Ecto neural progenitor cell (in vitro differentiated cells): ENCODE measurements at regions not wholly inside any gene's neighbourhood (a gene's known extent, or its start where the extent isn't known, plus 50 kb on each side); places are given as distances from the start of the nearest gene placed in this dataset.
"Not testable (repeated sequence)": the region's sequence is repeated elsewhere in the genome, so short reads cannot be mapped to it uniquely, and the experiment has no call there.

Experiments used
- DNase-seq: peaks from one replicate; pipeline ENCODE4 v3.0.0-alpha.2; 2018; ENCODE audit warnings: low spot score

DNA sequence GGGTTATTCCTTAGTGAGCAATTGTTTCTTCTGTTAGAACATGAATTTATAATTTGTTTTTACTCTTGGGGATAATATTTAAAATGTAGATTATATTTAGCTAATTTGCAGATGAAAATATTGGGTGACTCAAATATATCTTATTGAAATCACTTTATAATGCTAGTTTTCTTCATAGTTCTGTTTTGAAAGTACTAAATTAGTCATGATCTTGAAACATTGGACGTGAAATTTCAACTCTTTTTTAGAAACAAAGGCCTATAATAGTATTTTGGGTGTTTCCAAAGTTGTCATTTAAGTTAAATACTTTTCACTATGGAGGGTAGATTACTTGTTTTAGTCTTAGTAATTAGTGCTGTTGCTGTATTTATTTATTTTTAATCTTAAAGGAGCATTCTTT is 250.9 kb downstream of the UTRN start:
- DNase-seq: no peak

DNA sequence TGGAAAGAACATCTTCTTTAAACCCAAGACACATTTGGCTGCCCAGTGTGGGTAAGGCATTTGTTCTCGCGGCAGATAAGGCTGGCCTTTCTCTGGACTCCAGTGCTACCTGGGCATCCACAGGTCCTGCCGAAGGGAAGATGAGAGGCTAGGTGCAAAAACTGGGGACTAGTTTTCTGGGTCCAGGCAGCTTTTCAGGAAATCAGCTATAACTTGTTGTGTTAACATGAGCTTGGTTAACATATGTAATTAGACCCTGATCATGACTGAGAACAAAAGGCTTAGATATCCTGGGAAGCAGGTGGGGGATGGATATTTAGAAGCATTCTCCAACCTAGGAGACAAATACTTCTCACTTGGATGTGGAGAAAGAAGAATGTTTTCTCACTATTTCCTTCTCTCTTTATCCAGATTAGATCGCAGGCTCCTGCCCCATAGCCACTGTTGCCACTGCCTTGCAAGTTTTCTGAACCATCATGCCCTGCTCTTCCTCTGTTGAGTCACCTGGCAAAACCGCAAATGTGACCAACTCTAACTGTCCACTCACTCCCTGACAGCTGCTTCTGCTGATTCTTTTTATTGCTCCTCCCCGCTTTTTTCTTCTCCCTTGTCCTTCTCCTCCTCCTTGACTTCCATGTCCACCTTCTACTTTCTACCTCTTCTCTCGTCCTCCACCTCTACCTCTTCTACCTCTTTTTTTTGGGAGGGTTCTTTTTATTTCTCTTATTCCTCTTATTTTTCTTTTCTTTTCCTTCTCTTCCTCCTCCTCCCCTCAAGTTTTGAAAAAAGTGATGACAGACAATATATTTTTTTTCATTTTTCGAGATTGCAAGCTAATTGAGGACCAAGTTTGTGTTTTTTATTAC is 258.1 kb downstream of the UTRN start:
- no peak for DNase-seq

DNA sequence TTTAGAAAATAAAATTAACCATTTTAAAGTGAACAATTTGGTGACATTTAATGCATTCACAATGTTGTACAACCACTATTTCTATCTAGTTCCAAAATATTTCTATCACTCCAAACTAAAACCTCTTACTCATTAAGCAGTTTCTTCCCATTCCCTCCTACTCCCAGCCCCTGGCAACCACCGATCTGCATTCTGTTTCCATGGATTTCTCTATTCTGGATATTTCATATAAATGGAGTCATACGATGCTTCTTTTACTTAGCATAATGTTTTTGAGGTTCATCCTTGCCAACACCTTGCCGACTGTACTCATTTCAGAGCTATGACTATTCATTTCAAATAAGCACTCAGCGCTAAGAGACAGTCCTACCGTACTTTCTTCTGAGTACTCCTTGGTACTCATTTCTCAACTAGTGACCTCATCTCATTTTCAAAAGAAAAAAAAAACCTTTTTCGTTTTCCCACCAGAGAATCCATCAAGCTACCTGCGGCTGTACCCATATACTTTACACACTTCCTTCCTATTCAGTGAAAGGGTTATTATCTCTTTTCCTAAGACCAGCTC is 259.2 kb downstream of the UTRN start:
- DNase-seq: no peak

DNA sequence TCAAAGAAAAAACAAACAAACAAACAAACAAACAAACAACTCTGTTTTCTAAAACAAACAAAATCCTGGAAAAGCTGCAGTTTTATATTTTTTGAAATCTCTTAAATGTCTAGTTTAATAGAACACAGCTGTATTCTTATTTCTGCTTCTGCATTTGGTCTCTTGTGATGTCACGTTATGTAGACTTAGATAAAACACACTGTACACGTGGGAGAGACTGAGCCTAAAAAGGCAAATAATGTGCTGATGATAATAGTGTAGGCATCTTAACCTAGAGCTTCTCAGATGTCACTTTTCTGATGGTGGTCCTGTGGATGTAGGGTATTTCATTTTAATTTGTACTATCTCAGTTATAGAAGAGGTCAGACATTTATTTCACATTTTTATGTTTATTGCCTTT is 261.7 kb downstream of the UTRN start:
- no peak for DNase-seq

DNA sequence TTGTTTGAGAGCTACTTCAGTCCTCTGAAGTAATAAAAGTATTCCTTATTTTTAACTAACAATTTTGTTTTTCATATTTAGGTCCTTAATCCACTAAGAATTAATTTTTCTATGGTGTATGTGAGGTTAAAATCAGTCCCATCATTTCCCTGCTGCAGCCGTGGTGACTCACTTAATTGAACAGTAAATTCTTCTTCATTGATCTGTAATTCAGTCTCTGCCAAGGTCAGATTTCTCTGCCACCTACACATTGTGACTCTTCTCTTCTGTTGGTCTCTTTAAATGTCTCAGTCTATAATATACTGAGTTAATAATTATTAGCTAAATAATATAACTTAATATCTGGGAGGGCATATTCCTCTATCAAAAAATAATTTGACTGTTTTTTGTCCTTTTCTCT is 262.3 kb downstream of the UTRN start:
- DNase-seq: no peak

DNA sequence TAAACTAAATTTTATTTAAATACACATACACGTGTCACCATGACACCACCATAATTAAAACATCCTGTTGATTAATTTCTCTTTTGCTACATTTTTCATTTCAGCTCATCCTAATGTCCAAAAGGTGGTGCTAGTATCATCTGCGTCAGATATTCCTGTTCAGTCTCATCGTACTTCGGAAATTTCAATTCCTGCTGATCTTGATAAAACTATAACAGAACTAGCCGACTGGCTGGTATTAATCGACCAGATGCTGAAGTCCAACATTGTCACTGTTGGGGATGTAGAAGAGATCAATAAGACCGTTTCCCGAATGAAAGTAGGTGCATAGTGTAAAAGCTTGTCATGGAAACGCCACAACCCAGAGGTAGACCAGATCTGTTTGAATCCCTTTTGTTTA is 263.4 kb downstream of the UTRN start:
- no peak for DNase-seq

DNA sequence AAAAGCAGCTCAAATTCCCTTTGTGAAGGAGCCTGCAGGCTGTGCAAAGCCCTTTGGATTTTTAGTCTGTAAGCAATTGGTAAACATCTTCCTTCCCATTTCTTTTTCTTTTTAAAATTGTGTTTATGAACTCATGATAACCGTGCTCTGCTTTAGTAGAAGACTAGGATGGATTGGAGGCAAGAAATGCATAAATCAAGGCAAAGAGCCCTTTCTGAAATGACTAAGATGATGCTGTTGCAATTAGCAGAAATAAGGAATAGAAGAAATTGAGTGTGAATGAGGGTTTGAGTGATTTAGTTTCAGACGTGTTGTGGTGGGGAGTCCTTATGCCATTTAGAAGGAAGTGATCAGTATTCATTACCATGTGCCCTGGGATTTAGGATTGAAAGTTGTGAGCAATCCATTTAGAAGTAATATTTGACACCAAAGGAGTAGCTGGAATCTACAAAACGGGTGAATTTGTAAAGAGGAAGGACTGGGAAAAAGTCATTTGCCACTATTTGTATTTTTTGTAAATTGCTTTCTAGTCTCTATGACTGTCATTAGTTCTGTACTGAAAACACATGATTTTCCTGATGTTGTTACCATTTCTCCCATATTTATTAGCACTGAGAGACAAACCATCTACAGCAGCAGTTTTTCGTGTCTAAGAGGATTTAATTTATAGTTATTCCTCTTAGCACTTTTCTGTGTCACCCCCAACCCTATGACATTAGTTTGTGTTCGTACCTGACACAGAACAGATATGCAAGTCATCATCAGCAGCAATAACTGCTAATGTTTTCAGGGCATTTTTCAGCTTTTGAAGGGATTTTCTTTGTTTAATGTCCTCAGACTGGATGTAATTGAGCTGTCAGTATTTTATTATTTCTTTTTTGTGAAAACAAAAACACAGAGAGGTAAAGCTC is 265.0 kb downstream of the UTRN start:
- DNase-seq: no peak

DNA sequence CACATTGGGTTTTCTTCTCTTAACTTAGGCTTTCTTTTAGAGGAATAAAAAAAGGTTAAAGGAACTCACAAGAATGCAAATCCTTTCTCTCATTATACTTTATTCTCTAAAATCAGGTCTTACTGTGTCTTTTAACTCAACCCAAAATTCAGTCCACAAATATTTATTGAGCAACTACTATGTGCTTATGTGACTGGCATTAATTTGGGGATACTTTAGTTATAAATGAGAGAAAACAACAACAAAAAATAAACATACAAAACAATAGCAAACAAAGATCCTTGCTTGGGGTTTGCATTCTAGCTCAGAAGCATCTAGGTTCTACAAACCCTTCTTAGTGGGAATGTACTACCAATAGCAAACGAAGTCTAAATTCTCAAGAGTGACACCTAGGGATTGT is 266.2 kb downstream of the UTRN start:
- DNase-seq: no peak

DNA sequence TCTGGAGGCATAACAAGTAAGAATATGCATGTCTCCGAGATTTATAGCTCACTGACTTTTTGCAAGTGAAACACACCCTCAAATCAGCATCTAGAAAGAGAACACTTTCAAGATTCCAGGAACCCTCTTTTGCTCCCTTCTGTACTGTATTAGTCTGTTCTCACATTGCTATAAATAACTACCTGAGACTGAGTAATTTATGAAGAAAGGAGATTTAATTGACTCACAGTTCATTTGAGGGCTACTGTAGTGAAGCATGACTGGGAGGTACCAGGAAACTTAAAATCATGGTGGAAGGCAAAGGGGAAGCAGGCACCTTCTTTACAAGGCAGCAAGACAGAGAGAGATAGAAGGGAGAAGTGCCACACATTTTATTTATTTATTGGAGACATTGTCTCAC is 269.9 kb downstream of the UTRN start:
- DNase-seq: no peak

DNA sequence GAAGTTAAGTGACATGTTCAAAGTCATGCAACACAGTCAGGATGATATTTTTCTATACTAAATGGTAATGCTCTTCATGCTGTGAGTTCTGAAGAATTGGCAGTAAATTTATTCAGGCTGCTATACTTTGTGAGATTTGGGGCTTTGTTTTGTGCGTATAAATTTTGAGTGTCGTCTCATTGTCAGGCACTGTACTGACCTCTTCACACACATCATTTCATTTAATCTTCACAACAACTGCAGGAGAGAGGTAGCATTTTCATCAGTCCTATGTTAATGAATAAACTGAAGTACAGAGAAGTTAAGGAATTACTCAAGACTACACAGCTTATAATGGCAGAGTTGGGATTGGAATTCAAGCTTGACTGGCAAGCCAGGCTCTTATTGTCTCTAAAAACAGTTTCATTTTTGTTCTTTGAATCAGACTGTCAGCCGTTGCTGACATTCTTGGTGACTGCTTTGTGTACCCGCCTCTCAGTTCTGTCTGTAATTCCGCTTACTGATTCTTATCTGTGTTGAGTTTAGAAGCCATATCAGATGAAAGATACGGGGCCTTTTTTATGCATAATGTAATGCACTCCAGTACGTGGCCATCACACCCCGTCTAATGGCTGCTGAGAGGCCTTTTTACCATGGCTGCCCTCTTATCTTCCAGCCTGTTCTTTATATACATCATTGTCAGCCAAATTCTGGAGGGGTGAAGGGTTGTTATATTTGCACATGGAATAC is 274.9 kb downstream of the UTRN start:
- DNase-seq: no peak

DNA sequence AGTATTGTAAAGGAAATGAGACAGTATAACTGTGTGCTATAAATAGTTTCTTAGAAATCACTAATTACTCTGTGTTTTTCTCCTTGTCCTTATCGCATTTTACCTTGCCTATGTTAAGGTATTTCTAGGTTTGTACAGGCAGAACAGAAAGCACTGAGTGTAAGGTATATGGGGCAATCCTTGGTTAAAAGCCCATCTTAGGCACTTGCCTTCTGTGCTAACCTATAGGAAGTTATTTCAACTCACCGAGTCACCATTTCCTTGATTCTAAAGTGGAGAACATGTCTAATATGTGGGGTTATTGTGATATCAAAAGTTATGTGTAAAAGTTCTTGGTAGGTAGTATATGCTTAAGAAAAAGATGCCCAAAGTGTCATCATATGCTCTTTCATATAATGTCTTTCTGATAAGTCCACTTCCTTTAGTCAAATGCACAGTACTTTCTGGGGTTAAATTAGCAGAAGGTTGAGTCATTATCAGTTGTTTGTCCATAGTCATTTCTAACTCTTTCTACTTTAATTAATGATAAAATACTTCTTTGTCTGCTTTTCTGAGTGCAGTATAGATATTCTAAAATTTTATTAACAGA is 276.4 kb downstream of the UTRN start:
- no peak for DNase-seq

DNA sequence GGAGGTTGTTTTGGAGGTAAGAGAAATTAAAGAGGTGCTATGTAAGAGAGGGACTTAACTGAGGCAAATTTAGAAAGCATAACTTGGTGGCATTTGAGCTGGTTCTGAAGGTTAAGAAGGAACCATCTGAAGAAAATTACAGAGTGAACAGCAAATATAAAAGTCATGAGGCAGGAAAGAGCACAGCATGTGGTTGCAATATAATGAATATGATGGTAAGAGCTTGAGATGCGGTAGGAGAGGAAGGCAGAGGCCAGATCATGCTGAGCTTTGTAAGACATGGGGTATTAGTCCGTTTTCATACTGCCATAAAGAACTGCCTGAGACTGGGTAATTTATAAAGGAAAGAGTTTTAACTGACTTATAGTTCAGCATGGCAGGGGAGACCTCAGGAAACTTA is 279.1 kb downstream of the UTRN start:
- no peak for DNase-seq

DNA sequence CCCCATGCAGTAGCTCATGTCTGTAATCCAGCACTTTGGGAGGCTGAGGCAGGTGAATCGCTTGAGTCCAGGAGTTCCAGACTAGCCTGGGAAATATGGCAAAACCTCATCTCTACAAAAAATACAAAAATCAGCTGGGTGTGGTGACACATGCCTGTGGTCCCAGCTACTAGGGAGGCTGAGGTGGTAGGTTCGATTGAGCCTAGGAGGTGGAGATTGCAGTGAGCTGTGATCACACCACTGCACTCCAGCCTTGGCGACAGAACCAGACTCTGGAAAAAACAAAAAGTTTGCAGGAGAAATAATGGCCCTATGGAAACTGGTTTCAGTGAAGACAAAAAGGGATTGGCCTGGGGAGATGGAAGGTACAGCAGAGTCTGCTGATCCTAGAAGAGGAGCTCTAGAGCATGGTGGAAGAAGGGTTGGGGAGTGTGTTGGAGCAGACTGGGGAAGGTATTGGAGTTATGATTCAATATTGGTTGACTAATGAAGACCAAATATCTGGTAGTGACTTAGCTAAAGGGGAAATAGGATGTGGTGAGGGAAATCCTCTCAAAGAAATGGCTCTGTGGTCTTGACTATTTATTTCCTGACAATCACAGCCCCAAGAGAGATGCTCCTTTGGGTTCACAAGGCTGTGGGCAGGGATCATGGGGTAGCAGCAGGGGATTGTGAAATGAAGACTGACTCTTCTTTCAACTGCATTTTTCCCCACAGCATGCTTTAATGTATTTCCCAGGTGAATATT is 281.9 kb downstream of the UTRN start:
- DNase-seq: no peak

DNA sequence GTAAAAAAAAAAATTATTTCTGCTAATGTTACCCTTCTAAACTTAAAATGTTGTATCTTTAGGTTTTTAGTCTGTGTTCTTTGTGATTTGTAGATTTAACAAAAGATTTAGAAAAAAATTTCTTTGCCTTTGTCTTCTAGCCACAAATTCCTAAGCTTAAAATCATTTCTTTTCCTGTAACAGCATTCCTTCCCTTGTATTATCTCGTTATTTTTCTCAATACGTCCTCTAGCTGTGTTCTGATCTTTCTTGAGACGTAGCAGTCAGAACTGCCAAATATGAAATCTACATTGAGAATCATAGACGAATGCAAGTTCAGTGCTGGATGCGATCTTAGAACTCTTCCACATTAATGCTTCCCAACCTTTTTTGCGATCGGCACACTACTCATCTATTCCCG is 283.1 kb downstream of the UTRN start:
- no peak for DNase-seq

DNA sequence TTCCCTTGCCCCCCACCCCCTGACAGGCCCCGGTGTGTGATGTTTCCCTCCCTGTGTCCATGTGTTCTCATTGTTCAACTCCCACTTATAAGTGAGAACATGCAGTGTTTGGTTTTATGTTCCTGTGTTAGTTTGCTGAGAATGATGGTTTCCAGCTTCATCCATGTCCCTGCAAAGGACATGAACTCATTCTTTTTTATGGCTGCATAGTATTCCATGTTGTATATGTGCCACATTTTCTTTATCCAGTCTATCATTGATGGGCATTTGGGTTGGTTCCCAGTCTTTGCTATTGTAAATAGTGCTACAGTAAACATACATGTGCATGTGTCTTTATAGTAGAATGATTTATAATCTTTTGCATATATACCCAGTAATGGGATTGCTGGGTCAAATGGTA is 287.4 kb downstream of the UTRN start:
- not testable (repeated sequence) for DNase-seq

DNA sequence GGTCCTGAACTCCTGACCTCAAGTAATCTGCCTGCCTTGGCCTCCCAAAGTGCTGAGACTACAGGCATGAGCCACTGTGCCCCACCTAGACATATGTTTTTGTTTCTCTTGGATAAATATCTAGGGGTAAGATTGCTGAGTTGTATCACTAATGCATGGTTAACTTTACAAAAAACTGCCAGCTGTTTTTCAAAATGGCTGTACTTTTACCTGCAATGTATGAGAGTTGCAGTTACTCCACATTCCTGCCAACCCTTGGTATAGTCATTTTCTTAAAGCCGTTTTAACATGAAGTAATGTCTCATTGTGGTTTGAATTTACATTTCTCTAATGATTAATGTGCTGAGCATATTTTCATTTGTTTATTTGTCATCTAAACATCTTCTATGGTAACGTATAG is 289.7 kb downstream of the UTRN start:
- no peak for DNase-seq

DNA sequence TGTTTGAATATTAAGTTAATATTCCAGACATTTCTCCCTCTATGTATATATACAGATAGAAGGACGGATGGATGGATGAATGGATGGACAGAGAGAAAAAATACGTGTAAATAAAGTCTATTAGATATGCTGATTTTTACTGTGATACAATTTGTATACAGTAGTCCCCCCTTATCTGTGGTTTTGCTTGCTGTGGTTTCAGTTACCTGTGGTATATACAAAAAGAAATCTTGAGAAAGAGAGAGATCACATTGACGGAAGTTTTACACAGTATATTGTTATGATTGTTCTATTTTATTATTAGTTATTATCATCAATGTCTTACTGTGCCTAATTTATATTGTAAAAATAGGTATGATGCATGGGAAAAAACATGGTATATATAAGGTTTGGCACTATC is 290.2 kb downstream of the UTRN start:
- no peak for DNase-seq

DNA sequence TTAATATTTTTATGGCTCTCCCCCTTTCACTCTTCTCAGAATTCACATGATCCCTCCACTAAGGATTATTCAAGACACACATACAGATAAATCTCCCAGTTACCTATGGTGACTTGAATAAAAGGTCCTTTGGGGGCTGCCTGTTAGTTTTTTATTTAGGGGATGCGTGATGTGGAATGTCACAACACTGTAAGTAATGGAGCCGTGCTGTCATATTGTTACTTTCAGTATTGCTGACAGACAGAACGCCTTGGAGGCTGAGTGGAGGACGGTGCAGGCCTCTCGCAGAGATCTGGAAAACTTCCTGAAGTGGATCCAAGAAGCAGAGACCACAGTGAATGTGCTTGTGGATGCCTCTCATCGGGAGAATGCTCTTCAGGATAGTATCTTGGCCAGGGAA is 291.7 kb downstream of the UTRN start:
- DNase-seq: no peak

DNA sequence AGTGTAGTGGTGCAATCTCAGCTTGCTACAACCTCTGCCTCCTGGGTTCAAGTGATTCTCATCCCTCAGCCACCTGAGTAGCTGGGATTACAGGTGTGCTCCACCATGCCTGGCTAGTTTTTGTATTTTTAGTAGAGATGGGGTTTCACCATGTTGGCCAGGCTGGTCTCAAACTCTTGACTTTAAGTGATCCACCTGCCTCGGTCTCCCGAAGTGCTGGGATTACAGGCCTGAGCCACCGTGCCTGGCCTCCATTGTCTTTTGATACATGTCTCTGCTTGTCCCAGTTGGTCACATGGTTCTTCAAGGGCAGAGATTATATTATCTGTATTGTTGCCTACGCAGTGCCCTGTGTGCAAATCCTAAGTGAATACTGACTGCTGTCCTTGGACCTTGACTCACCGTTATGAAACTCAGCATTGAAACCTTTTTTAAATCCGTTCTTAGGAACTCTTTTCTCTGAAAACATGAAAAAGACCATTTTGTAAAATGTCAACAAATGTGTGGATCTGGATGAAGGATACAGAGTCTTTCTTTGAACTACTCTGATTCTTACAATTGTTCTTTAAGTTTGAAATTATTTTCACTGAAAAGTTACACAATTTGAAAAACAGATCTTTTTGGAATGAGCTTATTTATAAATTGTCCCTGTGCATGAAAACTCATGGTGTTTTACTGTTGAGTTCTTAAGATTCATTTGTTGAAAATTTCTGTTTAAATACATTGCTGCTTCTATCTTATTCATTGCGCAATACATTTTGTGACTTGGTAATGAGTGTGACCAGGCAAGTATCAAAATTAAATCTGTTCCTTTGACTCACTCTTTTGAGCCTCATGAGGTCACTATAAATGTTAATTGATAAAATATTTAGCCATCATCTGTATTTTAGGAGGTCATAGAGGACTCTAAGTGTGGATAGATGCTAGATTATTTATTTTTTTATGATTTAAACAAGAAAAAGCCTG is 293.5 kb downstream of the UTRN start:
- no peak for DNase-seq

DNA sequence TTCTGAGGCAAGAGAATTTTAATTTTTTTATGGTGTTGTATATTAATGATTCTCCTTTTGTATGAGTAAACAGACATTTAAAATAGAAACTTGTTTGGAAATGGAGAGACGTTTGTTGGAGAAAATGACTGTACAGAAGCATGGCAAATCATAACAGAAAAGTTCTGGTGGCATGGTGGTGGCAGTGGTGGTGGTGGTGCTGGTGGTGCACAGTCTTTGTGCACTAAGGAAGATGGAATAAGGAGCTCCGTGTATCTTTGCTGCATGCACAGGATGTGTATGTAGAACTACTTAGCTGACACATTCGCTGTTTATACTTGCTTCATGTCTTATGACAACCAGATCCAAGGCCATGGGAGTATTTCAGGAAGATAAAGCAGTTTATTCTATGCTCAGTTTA is 294.9 kb downstream of the UTRN start:
- no peak for DNase-seq
